H9 (cell line): ENCODE measurements at regions not wholly inside any gene's neighbourhood (a gene's known extent, or its start where the extent isn't known, plus 50 kb on each side); places are given as distances from the start of the nearest gene placed in this dataset.

ENCODE experiments used
- DNase-seq: peaks from one replicate; pipeline ENCODE4 v3.0.0-alpha.2; 2017
- H2AFZ ChIP-seq: one replicate; pipeline ENCODE4 v1.6.1; 2013; ENCODE audit warnings: mild to moderate bottlenecking, low read length, control low read depth, moderate library complexity
- H2AK5ac ChIP-seq: 2 replicates; pipeline ENCODE4 v1.6.1; 2013; ENCODE audit warnings: low read length, control low read depth, mixed read lengths; ENCODE audit not compliant: insufficient read length
- H2BK120ac ChIP-seq: one replicate; pipeline ENCODE4 v1.6.1; 2013; ENCODE audit warnings: low read depth, mild to moderate bottlenecking, low read length, control low read depth, inconsistent platforms; ENCODE audit not compliant: poor library complexity, severe bottlenecking
- H2BK12ac ChIP-seq: 2 replicates; pipeline ENCODE4 v1.6.1; 2013; ENCODE audit warnings: low read length, control low read depth, mixed read lengths, low read depth; ENCODE audit not compliant: insufficient read length
- H2BK15ac ChIP-seq: 2 replicates; pipeline ENCODE4 v1.6.1; 2013; ENCODE audit warnings: low read depth, low read length, control low read depth
- H2BK20ac ChIP-seq: one replicate; pipeline ENCODE4 v1.6.1; 2013; ENCODE audit warnings: low read depth, mild to moderate bottlenecking, low read length, control low read depth, inconsistent platforms; ENCODE audit not compliant: poor library complexity, severe bottlenecking
- H2BK5ac ChIP-seq: 2 replicates; pipeline ENCODE4 v1.6.1; 2013; ENCODE audit warnings: low read length, control low read depth, mixed read lengths; ENCODE audit not compliant: insufficient read length
- H3K14ac ChIP-seq: 2 replicates; pipeline ENCODE4 v1.6.1; 2013; ENCODE audit warnings: low read length, control low read depth; ENCODE audit not compliant: insufficient read depth
- H3K18ac ChIP-seq: 2 replicates; pipeline ENCODE4 v1.6.1; 2013; ENCODE audit warnings: low read depth, mild to moderate bottlenecking, mixed read lengths, low read length, control low read depth; ENCODE audit not compliant: insufficient read length
- H3K23ac ChIP-seq: 2 replicates; pipeline ENCODE4 v1.6.1; 2013; ENCODE audit warnings: low read length, control low read depth, mixed read lengths, low read depth; ENCODE audit not compliant: insufficient read length
- H3K23me2 ChIP-seq: 2 replicates; pipeline ENCODE4 v1.6.1; 2013; ENCODE audit warnings: low read depth, mild to moderate bottlenecking, mixed read lengths, low read length, control low read depth; ENCODE audit not compliant: insufficient read length, poor library complexity, severe bottlenecking
- H3K27ac ChIP-seq: 2 replicates; pipeline ENCODE4 v1.5.1; 2013; ENCODE audit warnings: low read length, control low read depth, mixed read lengths, low read depth; ENCODE audit not compliant: insufficient read length
- H3K27me3 ChIP-seq: 2 replicates; pipeline ENCODE4 v1.6.1; 2013; ENCODE audit warnings: low read length, control low read depth, inconsistent platforms; ENCODE audit not compliant: insufficient read depth
- H3K4ac ChIP-seq: 2 replicates; pipeline ENCODE4 v1.6.1; 2013; ENCODE audit warnings: low read depth, mild to moderate bottlenecking, control low read depth, inconsistent platforms, low read length, moderate library complexity
- H3K4me1 ChIP-seq: 2 replicates; pipeline ENCODE4 v1.6.1; 2013; ENCODE audit warnings: low read length, control low read depth, inconsistent platforms; ENCODE audit not compliant: insufficient read depth
- H3K4me2 ChIP-seq: 2 replicates; pipeline ENCODE4 v1.6.1; 2013; ENCODE audit warnings: low read length, control low read depth, mixed read lengths; ENCODE audit not compliant: insufficient read length, insufficient read depth
- H3K56ac ChIP-seq: 2 replicates; pipeline ENCODE4 v1.6.1; 2013; ENCODE audit warnings: low read depth, mild to moderate bottlenecking, mixed read lengths, low read length, control low read depth; ENCODE audit not compliant: insufficient read length
- H3K79me1 ChIP-seq: 2 replicates; pipeline ENCODE4 v1.6.1; 2013; ENCODE audit warnings: low read depth, mild to moderate bottlenecking, moderate library complexity, low read length, control low read depth, inconsistent platforms; ENCODE audit not compliant: insufficient read depth, poor library complexity, severe bottlenecking
- H3K79me2 ChIP-seq: 2 replicates; pipeline ENCODE4 v1.6.1; 2013; ENCODE audit warnings: low read length, control low read depth, inconsistent platforms; ENCODE audit not compliant: insufficient read depth
- H3K9ac ChIP-seq: 2 replicates; pipeline ENCODE4 v1.6.1; 2013; ENCODE audit warnings: low read length, control low read depth, mixed read lengths; ENCODE audit not compliant: insufficient read length; ENCODE audit errors: extremely low read depth
- H3K9me3 ChIP-seq: one replicate; pipeline ENCODE4 v1.6.1; 2013; ENCODE audit warnings: low read depth, low read length, inconsistent platforms; ENCODE audit not compliant: control insufficient read depth
- H3T11ph ChIP-seq: one replicate; pipeline ENCODE4 v1.6.1; 2013; ENCODE audit warnings: mild to moderate bottlenecking, low read length, control low read depth, inconsistent platforms
- H4K20me1 ChIP-seq: one replicate; pipeline ENCODE4 v1.6.1; 2013; ENCODE audit not compliant: control insufficient read depth, insufficient read length, insufficient read depth
- H4K5ac ChIP-seq: 2 replicates; pipeline ENCODE4 v1.6.1; 2013; ENCODE audit warnings: low read depth, mild to moderate bottlenecking, mixed read lengths, low read length, control low read depth; ENCODE audit not compliant: insufficient read length
- H4K8ac ChIP-seq: replicated peaks from 2 replicates; pipeline ENCODE4 v1.6.1; 2013; ENCODE audit warnings: low read length, control low read depth, mixed read lengths, low read depth; ENCODE audit not compliant: insufficient read length
- H4K91ac ChIP-seq: 2 replicates; pipeline ENCODE4 v1.6.1; 2013; ENCODE audit warnings: low read depth, mild to moderate bottlenecking, moderate library complexity, mixed read lengths, low read length, control low read depth; ENCODE audit not compliant: insufficient read length
- H3K27ac Mint-ChIP-seq, 3 experiments: 2 replicates in 2 of 3; 3 replicates in 1 of 3; pipeline ENCODE4 v1.8.0; 2020 to 2021; ENCODE audit warnings: mixed read lengths in 3 of 3, mild to moderate bottlenecking in 1 of 3, moderate library complexity in 1 of 3
- H3K27me3 Mint-ChIP-seq: 2 replicates; pipeline ENCODE4 v1.8.0; 2021; ENCODE audit warnings: low read depth, mild to moderate bottlenecking, moderate library complexity, mixed read lengths
- H3K36me3 Mint-ChIP-seq, 3 experiments: 2 replicates in 2 of 3; 3 replicates in 1 of 3; pipeline ENCODE4 v1.8.0; 2020 to 2021; ENCODE audit warnings: low read depth in 3 of 3, mixed read lengths in 3 of 3; ENCODE audit not compliant: insufficient read depth in 1 of 3
- H3K4me1 Mint-ChIP-seq, 2 experiments: 2 replicates each; pipeline ENCODE4 v1.8.0; 2020; ENCODE audit warnings: mixed read lengths in 2 of 2
- H3K4me3 Mint-ChIP-seq, 2 experiments: 2 replicates in 1 of 2; 3 replicates in 1 of 2; pipeline ENCODE4 v1.8.0; 2020 to 2021; ENCODE audit warnings: mild to moderate bottlenecking in 2 of 2, mixed read lengths in 2 of 2, moderate library complexity in 1 of 2
- H3K9me3 Mint-ChIP-seq, 2 experiments: 2 replicates in 1 of 2; 3 replicates in 1 of 2; pipeline ENCODE4 v1.8.0; 2020; ENCODE audit warnings: mild to moderate bottlenecking in 2 of 2, mixed read lengths in 2 of 2, moderate library complexity in 1 of 2
- CTCF ChIP-seq: fragments of 200-600 bp; sonication (generic); conservative IDR thresholded peaks from 3 replicates; pipeline ENCODE4 v1.8.0; 2021; ENCODE audit warnings: antibody characterized with exemption, mild to moderate bottlenecking
- WGBS: extraction: QIAGEN DNeasy Blood & Tissue Kit; methylation state at CpG from one replicate; pipeline ENCODE4 v1.1.7; 2013; ENCODE audit warnings: missing lambda C conversion rate, low lambda C conversion rate, mixed read lengths; ENCODE audit not compliant: insufficient read length; ENCODE audit errors: extremely low coverage; 5-methylcytosine and 5-hydroxymethylcytosine counted together

DNA sequence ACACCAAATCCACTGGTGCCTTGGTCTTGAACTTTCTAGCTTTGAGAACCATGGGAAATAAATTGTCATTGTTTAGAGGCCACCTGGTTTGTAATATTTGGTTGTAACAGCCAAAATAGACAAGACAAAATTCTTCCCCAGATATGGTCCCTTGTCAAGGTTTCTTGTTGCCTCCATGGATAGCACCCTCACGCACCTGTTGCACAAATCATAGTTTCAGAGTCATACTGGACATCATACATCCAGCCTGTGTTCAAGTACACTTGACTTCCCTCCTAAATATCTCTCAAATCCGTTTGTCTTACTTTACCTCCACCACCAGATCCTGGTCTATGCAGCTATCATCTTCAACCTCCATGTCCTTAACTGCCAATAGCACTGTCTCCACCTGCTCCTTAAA, 256.7 kb upstream of the IGFBP3 start:
- no peaks in the 10 kb centered on the region for H3K23me2 ChIP-seq
- H2BK20ac ChIP-seq = no peak overlapping the region
- no peak for DNase-seq
- H2BK5ac ChIP-seq = no peak overlapping the region
- H3K14ac ChIP-seq = no peak overlapping the region
- H3K4me3 Mint-ChIP-seq = no peak overlapping the region
- H4K8ac ChIP-seq = no peak overlapping the region
- H3K4me1 Mint-ChIP-seq = peaks cover 5 to 10% of the 10 kb centered on the region in 2 experiments; a peak in 3 of 4 replicates
- no peak overlapping the region for H2AFZ ChIP-seq
- no peaks in the 10 kb centered on the region for H3K9me3 ChIP-seq
- peaks cover 5 to 18% (median 8%) of the 10 kb centered on the region in 3 experiments; a peak in 6 of 7 replicates for H3K36me3 Mint-ChIP-seq
- no peak overlapping the region for H2BK12ac ChIP-seq
- no peak overlapping the region for H3K23ac ChIP-seq
- H3K79me2 ChIP-seq = no peaks in the 10 kb centered on the region
- H3T11ph ChIP-seq = no peak overlapping the region
- H3K56ac ChIP-seq = no peak overlapping the region
- no peak overlapping the region for H2BK120ac ChIP-seq
- H3K4me2 ChIP-seq = no peak overlapping the region
- H3K79me1 ChIP-seq = no peaks in the 10 kb centered on the region
- H2BK15ac ChIP-seq = no peak overlapping the region
- no peak overlapping the region for H3K9ac ChIP-seq
- peaks cover 14 to 18% of the 10 kb centered on the region in 2 experiments; a peak in 4 of 5 replicates for H3K9me3 Mint-ChIP-seq
- H3K27ac ChIP-seq = no peak overlapping the region
- no peaks in the 10 kb centered on the region for H4K20me1 ChIP-seq
- no peak overlapping the region for H3K4ac ChIP-seq
- no peaks in the 10 kb centered on the region; the same call in 1 of the 2 replicates for H3K4me1 ChIP-seq
- no peak overlapping the region for H4K5ac ChIP-seq
- H3K27me3 ChIP-seq = no peaks in the 10 kb centered on the region
- no peak overlapping the region for H3K18ac ChIP-seq
- H3K27ac Mint-ChIP-seq = no peak overlapping the region
- no CpG with 5 or more reads among the region's 2 CpGs for WGBS
- no peak for TF ChIP-seq CTCF
- H4K91ac ChIP-seq = no peak overlapping the region
- H3K27me3 Mint-ChIP-seq = no peaks in the 10 kb centered on the region; the same call in 1 of the 2 replicates
- no peak overlapping the region for H2AK5ac ChIP-seq
